Urothelium cell line (cell line): ENCODE measurements at regions not wholly inside any gene's neighbourhood (a gene's known extent, or its start where the extent isn't known, plus 50 kb on each side); places are given as distances from the start of the nearest gene placed in this dataset.
"Not testable (repeated sequence)": the region's sequence is repeated elsewhere in the genome, so short reads cannot be mapped to it uniquely, and the experiment has no call there.

Experiments
- DNase-seq: peaks from one replicate; pipeline ENCODE4 v3.0.0; 2011; ENCODE audit warnings: low spot score, mixed read lengths
- FAIRE-seq: peaks from 2 replicates; lab custom pipeline; 2011; peaks lifted over from hg19 to GRCh38; lab: Jason Lieb, UNC

- FAIRE-seq, result no peak
- no peak for DNase-seq
These were observed 131.7 kb downstream of the HHIPL2 start for GRCh38 chr1:222416001-222416791.

GRCh38 chr1:222415441-222415840 lies 132.5 kb downstream of the HHIPL2 start:
- FAIRE-seq (no peak), DNase-seq (no peak)

DNA sequence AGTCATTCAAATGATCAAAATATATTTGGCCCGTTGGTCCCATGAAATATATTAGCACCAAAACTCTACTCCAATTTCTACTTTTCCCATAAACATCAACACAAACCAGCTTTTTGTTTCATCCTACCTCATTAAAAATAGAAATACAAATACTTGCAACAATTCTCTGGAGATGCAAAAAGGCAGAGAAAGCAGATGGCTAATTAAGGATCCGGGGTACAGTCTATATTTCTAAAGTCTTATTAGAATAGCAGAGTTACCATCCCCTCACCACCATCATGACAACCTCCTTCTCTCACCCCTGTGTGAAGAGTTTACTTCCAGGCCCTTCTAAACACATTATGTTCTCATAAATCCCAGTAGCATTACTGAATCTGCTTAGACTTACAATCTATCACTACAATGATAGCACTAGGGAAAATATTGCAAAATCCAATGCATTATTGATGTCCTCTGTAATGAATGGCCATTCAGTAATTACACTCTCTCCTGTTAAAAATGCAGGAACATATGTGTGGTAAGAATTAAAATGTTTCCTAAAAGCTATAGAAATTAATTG lies 133.8 kb downstream of the HHIPL2 start:
- FAIRE-seq (no peak), DNase-seq (no peak)

GRCh38 chr1:222413436-222413835 lies 134.5 kb downstream of the HHIPL2 start:
- DNase-seq (no peak), FAIRE-seq (no peak)

- DNase-seq, result no peak
These were observed 143.2 kb downstream of the HHIPL2 start for GRCh38 chr1:222404710-222405109.

DNA sequence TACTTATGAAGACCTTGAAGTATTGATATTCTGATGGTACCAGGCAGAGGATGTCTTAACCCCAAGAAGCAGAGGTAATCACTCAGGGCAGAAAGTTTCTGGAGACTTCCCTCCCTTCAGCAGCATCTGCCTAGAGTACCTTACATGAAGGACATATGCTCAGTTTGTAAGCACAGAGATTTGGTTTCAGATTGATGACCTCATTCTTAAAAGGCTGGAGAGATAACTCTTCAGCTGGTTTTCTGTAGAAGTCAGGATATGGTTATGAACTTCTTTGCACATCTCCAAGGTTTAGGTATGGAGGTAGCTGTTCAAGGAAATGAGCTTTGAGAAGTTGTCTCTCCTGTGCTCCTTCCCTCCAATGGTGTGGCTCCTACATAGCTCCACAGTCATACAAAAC lies 148.7 kb downstream of the HHIPL2 start:
- DNase-seq, result no peak
- FAIRE-seq, result no peak

More at GRCh38 chr1:222404710-222405109, 143.2 kb downstream of the HHIPL2 start:
- no peak for FAIRE-seq

GRCh38 chr1:222394224-222394623 lies 153.7 kb downstream of the HHIPL2 start:
- no peak for FAIRE-seq

DNA sequence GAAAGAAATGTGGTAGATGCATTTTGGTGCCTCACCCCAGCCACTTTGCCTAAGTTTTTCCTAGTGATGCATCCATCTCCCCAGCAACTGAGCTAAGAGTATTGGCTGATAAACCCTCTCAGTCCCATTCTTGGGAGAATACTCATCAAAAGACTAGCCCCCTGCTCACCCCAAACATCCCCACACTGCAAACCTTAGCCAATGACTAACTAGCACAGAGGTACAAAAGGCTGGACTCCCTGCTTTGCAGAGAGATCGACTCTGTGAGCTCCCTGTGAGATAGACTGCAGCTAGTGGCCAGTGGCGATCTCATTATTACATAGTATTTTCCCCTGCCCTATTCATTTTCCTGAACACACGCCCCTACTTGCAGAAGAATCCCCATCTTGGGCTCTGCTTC lies 155.3 kb downstream of the HHIPL2 start:
- no peak for FAIRE-seq
- DNase-seq, result no peak

More at GRCh38 chr1:222394224-222394623, 153.7 kb downstream of the HHIPL2 start:
- DNase-seq, result no peak

DNA sequence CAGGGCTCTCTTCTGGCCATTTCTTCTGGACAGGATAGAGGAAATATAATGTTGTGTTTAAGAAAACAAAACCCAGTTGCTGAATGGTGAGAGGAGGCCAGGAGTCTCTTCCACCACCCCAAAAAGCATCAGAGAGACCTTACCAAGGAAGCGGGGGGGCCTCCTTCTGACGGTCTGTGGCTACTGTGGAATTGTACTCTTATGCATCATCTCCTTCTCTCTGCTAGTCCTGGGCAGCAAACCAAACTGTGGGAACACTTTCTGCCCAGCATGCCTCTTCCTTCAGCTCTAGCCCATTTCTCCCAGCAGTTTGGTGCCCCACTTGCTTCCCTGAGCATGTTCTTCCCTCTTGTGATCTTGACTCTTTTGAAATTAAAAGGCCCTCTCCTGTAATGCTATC lies 157.7 kb downstream of the HHIPL2 start:
- FAIRE-seq, result no peak

DNA sequence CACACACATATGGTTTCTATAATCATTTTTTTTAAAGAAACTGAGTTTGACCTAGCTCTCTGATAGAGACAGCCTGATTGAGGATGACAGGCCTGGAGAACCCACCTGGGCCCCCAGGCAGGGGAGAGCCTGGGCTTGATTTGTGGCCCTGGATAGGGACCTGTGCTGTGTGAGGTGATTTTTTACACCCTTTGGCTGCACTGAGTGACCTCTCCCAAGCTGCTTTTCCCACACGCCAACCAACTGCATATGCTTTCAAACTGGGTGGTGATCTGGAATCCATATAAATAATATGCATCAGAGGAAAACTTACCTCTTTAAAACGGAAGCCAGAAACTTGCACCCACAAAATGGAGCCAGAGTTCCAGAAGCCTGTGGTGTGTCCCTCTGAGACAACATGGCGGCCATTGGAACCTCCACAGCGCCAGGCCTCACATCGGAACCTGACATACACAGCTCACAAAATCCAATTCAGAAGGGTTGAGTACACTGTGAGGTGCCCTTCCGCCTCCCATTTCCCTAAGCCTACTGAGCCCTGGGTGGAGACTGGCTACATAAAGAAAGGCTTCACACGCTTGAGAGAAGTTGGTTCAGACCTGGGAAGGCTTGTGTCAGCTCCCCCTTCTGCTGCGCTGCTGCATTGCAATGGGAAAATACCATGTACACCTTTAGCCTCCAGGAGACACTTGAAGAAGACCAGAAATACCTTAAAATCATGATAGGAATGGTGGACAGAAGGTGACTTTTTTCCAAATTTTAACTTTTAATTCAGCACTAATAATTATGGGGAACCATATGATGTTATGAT lies 160.7 kb downstream of the HHIPL2 start:
- DNase-seq (no peak), FAIRE-seq (no peak)

More for the DNA sequence above, 157.7 kb downstream of the HHIPL2 start:
- DNase-seq, result no peak

DNA sequence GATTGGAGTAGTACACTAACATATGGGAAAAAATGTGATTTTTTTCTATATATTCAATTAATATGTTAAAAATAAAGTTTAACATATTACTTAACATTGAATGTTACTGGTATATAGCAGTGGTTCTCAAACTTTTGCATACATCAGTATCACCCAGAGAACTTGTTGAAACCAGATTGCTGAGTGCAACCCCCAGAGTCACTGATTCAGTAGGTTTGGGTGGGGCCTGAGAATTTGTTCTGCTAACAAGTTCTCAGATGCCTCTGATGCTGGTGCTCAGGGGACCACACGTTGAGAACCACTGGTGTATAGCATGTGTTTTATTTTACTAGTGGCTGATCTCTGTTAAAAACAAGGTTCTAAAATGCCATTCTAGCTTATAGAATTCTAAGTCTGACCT lies 161.9 kb downstream of the HHIPL2 start:
- no peak for FAIRE-seq
- DNase-seq, result no peak

GRCh38 chr1:222385262-222385661 lies 162.6 kb downstream of the HHIPL2 start:
- DNase-seq (no peak), FAIRE-seq (no peak)

DNA sequence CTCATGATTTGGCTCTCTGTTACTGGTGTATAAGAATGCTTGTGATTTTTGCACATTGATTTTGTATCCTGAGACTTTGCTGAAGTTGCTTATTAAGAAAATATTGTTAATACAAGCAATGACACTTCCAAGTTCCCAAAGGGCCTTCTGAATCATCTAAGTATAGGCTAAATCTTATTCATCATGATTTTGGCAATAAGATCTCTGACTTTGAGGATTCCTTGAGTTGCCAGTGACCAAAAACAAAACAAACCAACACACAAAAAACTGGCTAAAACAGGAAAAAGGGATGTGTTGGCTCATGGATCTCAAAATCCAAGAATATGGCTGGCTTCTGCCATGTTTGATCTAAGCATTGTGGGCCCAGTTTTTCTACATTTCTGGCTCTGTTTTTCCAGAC lies 163.4 kb downstream of the HHIPL2 start:
- FAIRE-seq, result no peak
- DNase-seq, result no peak

DNA sequence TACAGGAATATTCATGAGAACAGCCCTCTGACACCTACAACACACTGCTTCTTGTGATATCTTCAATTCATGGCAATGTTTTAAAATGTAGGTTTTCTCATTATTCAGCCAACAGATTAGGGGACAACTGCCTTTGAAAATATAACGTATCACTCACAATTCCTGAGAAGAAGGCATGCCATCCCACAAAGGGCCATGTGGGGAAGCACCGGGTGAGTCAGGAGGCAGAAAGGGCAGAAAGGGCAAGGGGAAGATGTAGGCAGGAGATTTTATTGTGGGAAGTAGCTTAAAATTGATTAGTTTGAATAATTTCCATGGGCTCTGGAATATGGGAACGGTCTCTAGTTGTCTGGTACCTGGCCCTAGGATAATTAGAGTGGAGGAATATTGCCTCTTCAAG lies 165.7 kb downstream of the HHIPL2 start:
- no peak for FAIRE-seq
- no peak for DNase-seq

GRCh38 chr1:222377428-222378088 lies 170.3 kb downstream of the HHIPL2 start:
- FAIRE-seq (no peak), DNase-seq (no peak)

DNA sequence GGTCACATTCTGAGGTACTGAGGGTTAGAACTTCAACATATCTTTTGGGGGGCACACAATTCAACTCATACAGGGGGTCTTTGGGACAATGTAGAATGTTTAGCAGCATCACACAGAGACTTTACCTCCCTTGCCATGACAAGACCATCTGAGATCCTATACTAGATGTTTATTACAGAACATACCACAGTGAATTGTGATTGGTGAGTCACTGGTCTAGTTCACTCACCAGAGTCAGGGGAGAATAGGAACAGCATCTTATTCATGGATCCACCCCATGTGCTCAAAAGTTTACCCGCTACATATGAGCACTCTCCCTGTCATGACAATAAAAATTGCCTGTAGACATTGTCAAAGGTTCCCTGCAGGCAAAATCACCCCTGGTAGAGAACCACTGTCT lies 171.1 kb downstream of the HHIPL2 start:
- DNase-seq, FAIRE-seq: not testable (repeated sequence)

DNA sequence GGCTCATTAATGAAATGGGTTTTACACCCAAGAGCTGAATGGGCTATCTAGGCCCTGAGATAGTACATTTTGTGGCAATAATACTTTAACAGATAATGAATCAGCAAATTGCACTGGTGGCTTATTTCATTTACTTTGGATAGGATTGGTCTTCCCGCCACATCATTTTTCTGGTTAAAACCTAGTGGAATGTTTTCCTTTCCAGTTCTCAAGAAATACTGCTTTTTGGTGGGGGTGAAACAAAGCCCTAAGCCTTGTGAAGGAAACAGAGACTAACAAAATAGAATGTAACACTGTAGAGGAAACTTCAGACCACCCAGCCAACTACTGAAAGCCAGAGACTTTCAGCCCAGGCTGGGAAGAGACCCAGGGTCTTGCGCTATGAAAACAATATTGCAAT lies 172.2 kb downstream of the HHIPL2 start:
- no peak for FAIRE-seq
- DNase-seq, result no peak

DNA sequence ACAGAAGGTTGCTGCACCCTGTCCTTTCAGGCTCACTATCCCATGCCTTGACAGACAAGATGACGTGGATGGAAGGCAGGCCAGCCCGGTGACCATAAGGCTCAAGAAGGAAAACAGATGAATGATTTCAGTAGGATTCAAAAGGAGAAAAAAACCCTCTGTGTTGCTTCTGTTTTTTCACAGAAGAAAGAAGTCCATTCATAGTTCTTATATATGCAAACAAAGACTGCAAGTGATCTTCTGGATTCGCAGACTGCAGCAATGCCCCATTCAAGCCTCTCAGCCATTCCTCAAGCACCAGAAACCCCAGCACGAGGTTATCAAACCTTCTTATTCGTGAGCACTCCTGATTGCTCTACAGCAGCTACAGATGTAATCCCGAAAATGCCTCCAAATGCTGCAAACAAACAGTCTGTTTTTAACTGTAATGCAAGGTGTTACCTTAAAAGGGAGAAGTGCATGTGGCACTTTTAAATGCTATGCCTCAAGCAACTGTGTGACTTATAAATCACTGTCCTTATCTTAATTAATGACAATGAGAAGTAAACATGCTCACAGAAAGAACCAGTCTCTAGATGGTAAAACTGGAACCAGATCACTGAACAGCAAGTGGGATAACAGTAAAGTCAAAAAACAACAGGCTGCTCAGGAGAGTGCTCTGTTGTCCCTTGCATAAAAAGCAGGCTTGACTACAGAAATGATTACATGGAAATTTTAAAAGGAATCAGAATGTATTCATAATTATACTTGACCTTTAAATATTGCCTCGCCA lies 173.9 kb downstream of the HHIPL2 start:
- DNase-seq (no peak), FAIRE-seq (no peak)

DNA sequence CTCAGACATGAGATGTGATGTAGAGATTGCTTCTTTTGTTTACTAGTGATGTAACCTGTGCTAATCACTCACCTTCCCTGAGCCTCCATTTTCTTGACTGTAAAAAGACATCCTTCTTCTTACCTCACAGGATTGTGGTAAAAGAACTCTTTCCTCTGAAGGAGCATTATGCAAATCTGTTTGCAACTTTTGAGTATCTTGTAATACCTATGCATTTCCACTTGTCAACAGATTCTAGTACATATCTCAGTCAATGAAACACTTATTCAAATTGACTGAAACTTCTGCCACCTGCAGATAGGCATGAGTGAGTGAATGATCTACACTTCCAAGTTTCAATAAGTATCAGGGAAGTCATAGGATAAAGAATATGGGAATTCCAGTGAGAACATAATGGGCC lies 174.7 kb downstream of the HHIPL2 start:
- FAIRE-seq, result no peak
- no peak for DNase-seq

- FAIRE-seq (no peak), DNase-seq (no peak)
These were observed 175.7 kb downstream of the HHIPL2 start for GRCh38 chr1:222372221-222372620.
